ENCODE measurements at regions not wholly inside any gene's neighbourhood (a gene's known extent, or its start where the extent isn't known, plus 50 kb on each side); places are given as distances from the start of the nearest gene placed in this dataset.

GRCh38 chr14:84657911-84658310 lies 872.0 kb upstream of the FLRT2 start:
- Histone ChIP-seq H3K36me3 (no peaks in the 10 kb centered on the region), H3K9me3 (no peaks in the 10 kb centered on the region), H3K4me3 (no peak overlapping the region), H3K27me3 (no peaks in the 10 kb centered on the region), H3K4me1 (ENCODE audit: insufficient read depth) (no peaks in the 10 kb centered on the region), H3K27ac (no peak overlapping the region)
- 22 to 71% (median 34%) methylated on average over 1 of the region's 1 CpG for WGBS, 3 donors
- TF ChIP-seq EP300 (IDR thresholded peaks at IDR 0.05) (no peak), POLR2A (IDR thresholded peaks at IDR 0.05) (no peak)
- TF ChIP-seq, protein P1, sequence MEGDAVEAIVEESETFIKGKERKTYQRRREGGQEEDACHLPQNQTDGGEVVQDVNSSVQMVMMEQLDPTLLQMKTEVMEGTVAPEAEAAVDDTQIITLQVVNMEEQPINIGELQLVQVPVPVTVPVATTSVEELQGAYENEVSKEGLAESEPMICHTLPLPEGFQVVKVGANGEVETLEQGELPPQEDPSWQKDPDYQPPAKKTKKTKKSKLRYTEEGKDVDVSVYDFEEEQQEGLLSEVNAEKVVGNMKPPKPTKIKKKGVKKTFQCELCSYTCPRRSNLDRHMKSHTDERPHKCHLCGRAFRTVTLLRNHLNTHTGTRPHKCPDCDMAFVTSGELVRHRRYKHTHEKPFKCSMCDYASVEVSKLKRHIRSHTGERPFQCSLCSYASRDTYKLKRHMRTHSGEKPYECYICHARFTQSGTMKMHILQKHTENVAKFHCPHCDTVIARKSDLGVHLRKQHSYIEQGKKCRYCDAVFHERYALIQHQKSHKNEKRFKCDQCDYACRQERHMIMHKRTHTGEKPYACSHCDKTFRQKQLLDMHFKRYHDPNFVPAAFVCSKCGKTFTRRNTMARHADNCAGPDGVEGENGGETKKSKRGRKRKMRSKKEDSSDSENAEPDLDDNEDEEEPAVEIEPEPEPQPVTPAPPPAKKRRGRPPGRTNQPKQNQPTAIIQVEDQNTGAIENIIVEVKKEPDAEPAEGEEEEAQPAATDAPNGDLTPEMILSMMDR (IDR thresholded peaks at IDR 0.05) = no peak
- intact Hi-C loops (cut with DNase I) = no loop called here
- no peak for DNase-seq

DNA sequence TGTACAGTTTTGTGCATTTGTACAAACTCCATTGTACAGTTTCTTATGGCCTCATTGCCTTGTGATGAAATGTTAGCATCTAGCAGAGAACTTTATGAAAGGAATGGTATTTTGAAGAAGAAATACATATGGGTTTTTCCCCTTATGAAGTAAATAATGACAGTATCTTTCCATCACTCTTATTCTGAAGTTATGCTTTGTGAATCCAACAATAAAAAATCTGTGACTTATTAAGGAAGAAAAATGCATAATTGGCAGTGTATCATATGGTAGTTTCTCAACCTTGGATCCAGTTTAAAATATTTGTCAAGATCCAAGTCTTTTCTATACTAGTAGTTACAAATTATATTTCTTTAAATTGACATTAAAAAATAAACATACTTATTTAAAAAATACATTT lies 859.1 kb upstream of the FLRT2 start:
- intact Hi-C loops (cut with DNase I) = no loop called here

DNA sequence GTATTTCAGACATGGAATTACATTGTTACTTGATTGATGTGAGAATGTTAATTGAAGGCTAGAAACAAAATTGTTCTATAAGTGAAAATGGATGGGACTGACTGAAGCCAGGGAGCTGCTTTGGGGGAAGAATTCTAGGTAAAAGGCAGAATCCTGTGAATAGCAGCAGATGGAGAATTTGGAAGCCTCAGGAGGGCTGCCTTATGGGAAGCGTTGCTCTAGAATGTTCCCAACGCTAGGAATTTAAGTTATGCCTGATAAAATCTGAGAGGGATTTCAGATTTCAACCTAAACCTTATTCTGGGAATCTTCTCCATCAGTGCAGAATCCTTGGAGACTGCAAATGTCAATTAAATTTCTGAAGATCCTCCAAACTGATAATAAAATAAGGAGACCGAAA lies 858.2 kb upstream of the FLRT2 start:
- no peaks in the 10 kb centered on the region for H3K27me3 ChIP-seq
- DNase-seq = no peak
- no peaks in the 10 kb centered on the region for H3K36me3 ChIP-seq
- H3K27ac ChIP-seq = no peak overlapping the region
- H3K4me3 ChIP-seq = no peak overlapping the region
- no peaks in the 10 kb centered on the region for H3K9me3 ChIP-seq
- 52 to 77% (median 60%) methylated on average over 3 of the region's 3 CpGs for WGBS, 3 donors
- intact Hi-C loops (cut with DNase I) = no loop called here
- no peaks in the 10 kb centered on the region for H3K4me1 ChIP-seq (ENCODE audit: insufficient read depth)
- TF ChIP-seq EP300 (IDR thresholded peaks at IDR 0.05) (no peak), POLR2A (IDR thresholded peaks at IDR 0.05) (no peak)
- TF ChIP-seq, protein P1 (IDR thresholded peaks at IDR 0.05) = no peak

More for the DNA sequence above, 859.1 kb upstream of the FLRT2 start:
- Histone ChIP-seq H3K4me3 (no peak overlapping the region), H3K4me1 (ENCODE audit: insufficient read depth) (no peaks in the 10 kb centered on the region), H3K27ac (no peak overlapping the region), H3K36me3 (no peaks in the 10 kb centered on the region), H3K27me3 (no peaks in the 10 kb centered on the region), H3K9me3 (no peaks in the 10 kb centered on the region)
- TF ChIP-seq, protein P1 (IDR thresholded peaks at IDR 0.05) = no peak
- TF ChIP-seq EP300 (IDR thresholded peaks at IDR 0.05) (no peak), POLR2A (IDR thresholded peaks at IDR 0.05) (no peak)
- no peak for DNase-seq

DNA sequence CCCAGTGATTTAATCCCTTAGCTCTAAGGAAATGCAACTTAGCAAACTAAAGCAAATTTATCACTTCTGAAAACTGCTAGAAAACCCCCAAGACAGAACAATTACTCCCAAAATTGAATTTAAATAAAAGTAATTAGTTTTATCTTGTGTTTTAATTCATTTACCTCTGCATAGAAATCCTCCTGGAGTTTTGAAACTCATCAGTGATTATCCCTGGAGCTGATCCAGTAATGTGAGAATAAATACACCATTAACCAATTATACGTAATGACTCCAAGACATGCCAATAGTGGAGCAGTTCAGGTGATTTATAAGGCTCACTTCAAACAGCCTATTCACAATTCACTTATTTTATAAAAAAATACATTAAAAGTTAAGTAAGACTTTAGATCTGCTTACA lies 855.3 kb upstream of the FLRT2 start:
- Histone ChIP-seq H3K4me3 (no peak overlapping the region), H3K36me3 (no peaks in the 10 kb centered on the region), H3K4me1 (ENCODE audit: insufficient read depth) (no peaks in the 10 kb centered on the region), H3K9me3 (no peaks in the 10 kb centered on the region), H3K27me3 (no peaks in the 10 kb centered on the region), H3K27ac (no peak overlapping the region)
- TF ChIP-seq POLR2A (IDR thresholded peaks at IDR 0.05) (no peak), EP300 (IDR thresholded peaks at IDR 0.05) (no peak)
- TF ChIP-seq, protein P1 (IDR thresholded peaks at IDR 0.05) = no peak
- intact Hi-C loops (cut with DNase I) = no loop called here
- DNase-seq = no peak
- WGBS, 3 donors = 88 to 92% (median 92%) methylated on average over 1 of the region's 1 CpG

DNA sequence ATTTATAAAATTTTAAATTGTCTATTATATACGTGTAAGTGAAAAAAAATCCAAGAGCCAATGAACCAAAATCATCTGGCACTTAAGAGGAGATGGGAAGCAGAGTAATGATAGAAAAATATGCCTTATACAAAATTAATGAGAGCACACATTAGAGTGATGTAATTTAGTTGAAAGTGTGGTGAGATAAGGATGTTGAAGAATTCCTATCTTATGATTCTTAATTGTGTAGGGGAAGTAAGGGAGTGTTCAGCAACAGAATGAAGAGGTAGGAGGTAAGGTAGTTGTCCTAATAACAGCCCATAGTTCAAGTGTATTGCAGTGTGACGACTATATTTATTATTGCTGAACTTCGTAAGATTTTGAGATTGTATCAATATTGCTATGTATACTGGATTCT lies 843.4 kb upstream of the FLRT2 start:
- intact Hi-C loops (cut with DNase I) = no loop called here
- no peak overlapping the region for H3K27ac ChIP-seq
- H3K9me3 ChIP-seq = no peaks in the 10 kb centered on the region
- no peaks in the 10 kb centered on the region for H3K4me1 ChIP-seq (ENCODE audit: insufficient read depth)
- H3K36me3 ChIP-seq = no peaks in the 10 kb centered on the region
- no peak overlapping the region for H3K4me3 ChIP-seq
- no peak for TF ChIP-seq EP300 (IDR thresholded peaks at IDR 0.05)
- TF ChIP-seq, protein P1 (IDR thresholded peaks at IDR 0.05) = no peak
- no peak for TF ChIP-seq POLR2A (IDR thresholded peaks at IDR 0.05)
- no peaks in the 10 kb centered on the region for H3K27me3 ChIP-seq
- WGBS, 3 donors = 52 to 72% (median 56%) methylated on average over 3 of the region's 3 CpGs
- DNase-seq = no peak

All from ovary (tissue), 7 donors.